ENCODE measurements at regions not wholly inside any gene's neighbourhood (a gene's known extent, or its start where the extent isn't known, plus 50 kb on each side); places are given as distances from the start of the nearest gene placed in this dataset.

GRCh38 chr15:69595009-69595791 lies 142.6 kb downstream of the RPLP1 start:
- H3K27ac Mint-ChIP-seq: no peak overlapping the region
- no peaks in the 10 kb centered on the region for H3K9me3 Mint-ChIP-seq

GRCh38 chr15:69597061-69597592 lies 144.5 kb downstream of the RPLP1 start:
- no peak overlapping the region for H3K4me3 ChIP-seq (ENCODE audit: low read length)
- H3K4me1 ChIP-seq (ENCODE audit: control insufficient read depth, insufficient read depth, low read length): peaks cover 20% of the 10 kb centered on the region
- 83% methylated on average over 4 of the region's 4 CpGs for WGBS (ENCODE audit: insufficient coverage)
- Mint-ChIP-seq H3K27ac (no peak overlapping the region), H3K9me3 (no peaks in the 10 kb centered on the region), H3K4me1 (peaks cover 0 to 18% of the 10 kb centered on the region in 2 donors), H3K4me3 (no peak overlapping the region), H3K27me3 (ENCODE audit: low read depth in 2 of 2) (peaks cover 26 to 39% of the 10 kb centered on the region in 2 donors), H3K36me3 (no peaks in the 10 kb centered on the region)
- ATAC-seq (no peak), DNase-seq (no peak)
- H3K27me3 ChIP-seq (ENCODE audit: control insufficient read depth, insufficient read depth, low read length): peaks cover 10% of the 10 kb centered on the region
- intact Hi-C loops (cut with micrococcal nuclease): no loop called here
- H3K36me3 ChIP-seq (ENCODE audit: control insufficient read depth, insufficient read depth, low read length): no peaks in the 10 kb centered on the region
- H3K27ac ChIP-seq (ENCODE audit: low read length): no peak overlapping the region
- TF ChIP-seq CTCF (IDR thresholded peaks at IDR 0.05): no peak
- no peaks in the 10 kb centered on the region for H3K9me3 ChIP-seq (ENCODE audit: control insufficient read depth, insufficient read depth, low read length)

More at GRCh38 chr15:69595009-69595791, 142.6 kb downstream of the RPLP1 start:
- H3K9me3 ChIP-seq (ENCODE audit: control insufficient read depth, insufficient read depth, low read length): no peaks in the 10 kb centered on the region
- H3K36me3 ChIP-seq (ENCODE audit: control insufficient read depth, insufficient read depth, low read length): no peaks in the 10 kb centered on the region
- intact Hi-C loops (cut with micrococcal nuclease): no loop called here
- no peak for TF ChIP-seq CTCF (IDR thresholded peaks at IDR 0.05)
- Mint-ChIP-seq H3K36me3 (no peaks in the 10 kb centered on the region), H3K27me3 (ENCODE audit: low read depth in 2 of 2) (peaks cover 28 to 37% of the 10 kb centered on the region in 2 donors), H3K4me3 (no peak overlapping the region), H3K4me1 (peaks cover 0 to 16% of the 10 kb centered on the region in 2 donors)
- ATAC-seq (no peak), DNase-seq (no peak)
- H3K27ac ChIP-seq (ENCODE audit: low read length): no peak overlapping the region
- no peak overlapping the region for H3K4me3 ChIP-seq (ENCODE audit: low read length)
- WGBS (ENCODE audit: insufficient coverage): 68% methylated on average over 10 of the region's 10 CpGs
- peaks cover 20% of the 10 kb centered on the region for H3K4me1 ChIP-seq (ENCODE audit: control insufficient read depth, insufficient read depth, low read length)
- H3K27me3 ChIP-seq (ENCODE audit: control insufficient read depth, insufficient read depth, low read length): peaks cover 10% of the 10 kb centered on the region

- Mint-ChIP-seq H3K4me3 (no peak overlapping the region), H3K27me3 (ENCODE audit: low read depth in 2 of 2) (peaks cover 36 to 39% of the 10 kb centered on the region in 2 donors), H3K36me3 (no peaks in the 10 kb centered on the region), H3K27ac (no peak overlapping the region), H3K4me1 (peaks cover 0 to 17% of the 10 kb centered on the region in 2 donors), H3K9me3 (no peaks in the 10 kb centered on the region)
- H3K27me3 ChIP-seq (ENCODE audit: control insufficient read depth, insufficient read depth, low read length): peaks cover 10% of the 10 kb centered on the region
- no peak overlapping the region for H3K27ac ChIP-seq (ENCODE audit: low read length)
- H3K9me3 ChIP-seq (ENCODE audit: control insufficient read depth, insufficient read depth, low read length): no peaks in the 10 kb centered on the region
- intact Hi-C loops (cut with micrococcal nuclease): no loop called here
- DNase-seq: no peak
- H3K4me1 ChIP-seq (ENCODE audit: control insufficient read depth, insufficient read depth, low read length): peaks cover 18% of the 10 kb centered on the region
- WGBS (ENCODE audit: insufficient coverage): 89% methylated on average over 5 of the region's 5 CpGs
- TF ChIP-seq CTCF (IDR thresholded peaks at IDR 0.05): no peak
- H3K36me3 ChIP-seq (ENCODE audit: control insufficient read depth, insufficient read depth, low read length): no peaks in the 10 kb centered on the region
- no peak for ATAC-seq
- no peak overlapping the region for H3K4me3 ChIP-seq (ENCODE audit: low read length)
These were observed 146.7 kb downstream of the RPLP1 start for GRCh38 chr15:69599271-69599670.
